Adrenal gland (tissue), 5 donors: ENCODE measurements at regions not wholly inside any gene's neighbourhood (a gene's known extent, or its start where the extent isn't known, plus 50 kb on each side); places are given as distances from the start of the nearest gene placed in this dataset.

ENCODE experiments used
- CTCF ChIP-seq, 6 experiments: fragments of 450-650 bp in 4 of 6; fragments of 200-600 bp in 2 of 6; sonication (generic) in 1 of 6; IDR thresholded peaks; 1 replicate in 5 of 6; 2 replicates in 1 of 6; pipeline versions ENCODE4 v1.5.1 to v1.8.0; 2016 to 2021; ENCODE audit warnings: antibody characterized with exemption in 6 of 6, mild to moderate bottlenecking in 2 of 6, moderate library complexity in 1 of 6
- POLR2A ChIP-seq, 2 donors: fragments of 450-650 bp; IDR thresholded peaks; one replicate each; pipeline ENCODE4 v1.6.1; 2017; ENCODE audit warnings: antibody characterized with exemption in 2 of 2, mild to moderate bottlenecking in 2 of 2, moderate library complexity in 1 of 2
- donor health status: DM: no; HTN: no; CAD: no.

- TF ChIP-seq CTCF (IDR thresholded peaks at IDR 0.05) (no peak), POLR2A (IDR thresholded peaks at IDR 0.05) (no peak)
Measured at GRCh38 chr2:126602334-126602733, 53.6 kb upstream of the GYPC start.
